GM12891 (cell line): ENCODE measurements at regions not wholly inside any gene's neighbourhood (a gene's known extent, or its start where the extent isn't known, plus 50 kb on each side); places are given as distances from the start of the nearest gene placed in this dataset.

ENCODE experiments used
- DNase-seq: peaks from one replicate; pipeline ENCODE4 v3.0.0; 2011; ENCODE audit warnings: low spot score; ENCODE audit not compliant: insufficient read length
- FAIRE-seq: peaks from 2 replicates; lab custom pipeline; 2011; peaks lifted over from hg19 to GRCh38; lab: Jason Lieb, UNC
- PAX5 ChIP-seq: IDR thresholded peaks from 2 replicates; pipeline ENCODE4 v1.6.1; 2011; ENCODE audit warnings: low read length, moderate library complexity, mild to moderate bottlenecking; ENCODE audit not compliant: insufficient read depth, severe bottlenecking
- POLR2A ChIP-seq: IDR thresholded peaks from 2 replicates; pipeline ENCODE4 v1.6.1; 2011; ENCODE audit warnings: low read depth, low read length, control low read depth
- POLR2AphosphoS5 ChIP-seq: IDR thresholded peaks from 2 replicates; pipeline ENCODE4 v1.6.1; 2011; ENCODE audit warnings: low read depth, low read length, control low read depth
- POU2F2 ChIP-seq: IDR thresholded peaks from 2 replicates; pipeline ENCODE4 v1.6.1; 2011; ENCODE audit warnings: low read depth, mild to moderate bottlenecking, control low read depth, low read length, moderate library complexity
- SPI1 ChIP-seq: IDR thresholded peaks from 2 replicates; pipeline ENCODE4 v1.6.1; 2011; ENCODE audit warnings: low read depth, low read length, control low read depth
- TAF1 ChIP-seq: IDR thresholded peaks from 2 replicates; pipeline ENCODE4 v1.6.1; 2011; ENCODE audit warnings: low read depth, low read length, control low read depth

- no peak for TF ChIP-seq POU2F2
- TF ChIP-seq POLR2AphosphoS5: no peak
- TF ChIP-seq SPI1: no peak
- no peak for TF ChIP-seq PAX5
- TF ChIP-seq POLR2A: no peak
- TF ChIP-seq TAF1: no peak
- DNase-seq (no peak), FAIRE-seq (no peak)
Measured at GRCh38 chr2:146817613-146818012, 1027.2 kb upstream of the ACVR2A start.

- no peak for TF ChIP-seq PAX5
- no peak for FAIRE-seq
- no peak for DNase-seq
Measured at GRCh38 chr2:146814971-146815370, 1029.9 kb upstream of the ACVR2A start.

GRCh38 chr2:146807568-146808168 is 1037.2 kb upstream of the ACVR2A start:
- TF ChIP-seq POLR2AphosphoS5 (no peak), SPI1 (no peak), PAX5 (no peak), POLR2A (no peak), POU2F2 (no peak), TAF1 (no peak)
- no peak for DNase-seq
- FAIRE-seq: no peak

- no peak for FAIRE-seq
- DNase-seq: no peak
- TF ChIP-seq POLR2A: no peak
- TF ChIP-seq TAF1: no peak
- TF ChIP-seq SPI1: no peak
- no peak for TF ChIP-seq POU2F2
- TF ChIP-seq POLR2AphosphoS5: no peak
- no peak for TF ChIP-seq PAX5
Measured at GRCh38 chr2:146806364-146807005, 1038.3 kb upstream of the ACVR2A start.

GRCh38 chr2:146804288-146804687 is 1040.5 kb upstream of the ACVR2A start:
- no peak for TF ChIP-seq TAF1
- no peak for TF ChIP-seq POLR2A
- no peak for TF ChIP-seq POU2F2
- no peak for TF ChIP-seq PAX5
- no peak for TF ChIP-seq SPI1
- no peak for TF ChIP-seq POLR2AphosphoS5
- DNase-seq (no peak), FAIRE-seq (no peak)

- FAIRE-seq (no peak), DNase-seq (no peak)
- TF ChIP-seq PAX5: no peak
- TF ChIP-seq POLR2A: no peak
- no peak for TF ChIP-seq TAF1
- no peak for TF ChIP-seq POLR2AphosphoS5
- no peak for TF ChIP-seq SPI1
- no peak for TF ChIP-seq POU2F2
Measured at GRCh38 chr2:146801886-146802285, 1042.9 kb upstream of the ACVR2A start.

GRCh38 chr2:146786396-146786795 is 1058.4 kb upstream of the ACVR2A start:
- FAIRE-seq (no peak), DNase-seq (no peak)
- no peak for TF ChIP-seq POU2F2
- no peak for TF ChIP-seq PAX5
- no peak for TF ChIP-seq TAF1
- TF ChIP-seq POLR2A: no peak
- no peak for TF ChIP-seq SPI1

- no peak for FAIRE-seq
- DNase-seq: no peak
- TF ChIP-seq POLR2A (no peak), TAF1 (no peak), POU2F2 (no peak), POLR2AphosphoS5 (no peak), SPI1 (no peak), PAX5 (no peak)
Measured at GRCh38 chr2:146785101-146785500, 1059.7 kb upstream of the ACVR2A start.

GRCh38 chr2:146784602-146785001 is 1060.2 kb upstream of the ACVR2A start:
- DNase-seq (no peak), FAIRE-seq (no peak)
- no peak for TF ChIP-seq TAF1
- no peak for TF ChIP-seq POLR2A
- TF ChIP-seq POLR2AphosphoS5: no peak
- TF ChIP-seq SPI1: no peak
- no peak for TF ChIP-seq POU2F2
- TF ChIP-seq PAX5: no peak

GRCh38 chr2:146777181-146777580 is 1067.6 kb upstream of the ACVR2A start:
- FAIRE-seq: no peak
- no peak for DNase-seq
- TF ChIP-seq TAF1 (no peak), POLR2AphosphoS5 (no peak), POLR2A (no peak), PAX5 (no peak), POU2F2 (no peak), SPI1 (no peak)
